KG1 (cell line): ENCODE measurements at regions not wholly inside any gene's neighbourhood (a gene's known extent, or its start where the extent isn't known, plus 50 kb on each side); places are given as distances from the start of the nearest gene placed in this dataset.
A peak's percentile ranks its signal among the peaks of the same experiment; 100 is the strongest.
"Not testable (repeated sequence)": the region's sequence is repeated elsewhere in the genome, so short reads cannot be mapped to it uniquely, and the experiment has no call there.

Experiments used
- DNase-seq: peaks from one replicate; lab custom pipeline; 2025; lab: John Stamatoyannopoulos, UW

- no peak for DNase-seq
These were observed 239.1 kb downstream of the CHM start for GRCh38 chrX:85808217-85808616.

GRCh38 chrX:85772391-85772790 is 275.0 kb downstream of the CHM start:
- DNase-seq, result not testable (repeated sequence)

- DNase-seq, result no peak
These were observed 281.7 kb downstream of the CHM start for GRCh38 chrX:85765651-85766050.

GRCh38 chrX:85723025-85723424 is 324.3 kb downstream of the CHM start:
- DNase-seq, result not testable (repeated sequence)

- not testable (repeated sequence) for DNase-seq
These were observed 323.8 kb upstream of the POF1B start for GRCh38 chrX:85703233-85703632.

GRCh38 chrX:85698921-85699320 is 319.5 kb upstream of the POF1B start:
- no peak for DNase-seq

GRCh38 chrX:85685843-85686242 is 306.4 kb upstream of the POF1B start:
- DNase-seq, result no peak

GRCh38 chrX:85666471-85666870 is 287.0 kb upstream of the POF1B start:
- DNase-seq, result no peak

GRCh38 chrX:85663970-85664369 is 284.5 kb upstream of the POF1B start:
- not testable (repeated sequence) for DNase-seq

GRCh38 chrX:85630901-85631300 is 251.4 kb upstream of the POF1B start:
- DNase-seq, result no peak

- DNase-seq, result no peak
These were observed 247.9 kb upstream of the POF1B start for GRCh38 chrX:85627363-85627762.

- no peak for DNase-seq
These were observed 243.2 kb upstream of the POF1B start for GRCh38 chrX:85622635-85623034.

- DNase-seq, result no peak
These were observed 241.0 kb upstream of the POF1B start for GRCh38 chrX:85620466-85620865.

GRCh38 chrX:85619962-85620361 is 240.5 kb upstream of the POF1B start:
- no peak for DNase-seq

- DNase-seq, result peak; percentile 0
These were observed 232.5 kb upstream of the POF1B start for GRCh38 chrX:85611926-85612325.

- no peak for DNase-seq
These were observed 213.5 kb upstream of the POF1B start for GRCh38 chrX:85592980-85593379.

- DNase-seq, result no peak
These were observed 212.1 kb upstream of the POF1B start for GRCh38 chrX:85591536-85591935.

GRCh38 chrX:85590638-85591037 is 211.2 kb upstream of the POF1B start:
- no peak for DNase-seq

- DNase-seq, result no peak
These were observed 194.3 kb upstream of the POF1B start for GRCh38 chrX:85573801-85574200.

GRCh38 chrX:85570496-85570895 is 191.0 kb upstream of the POF1B start:
- no peak for DNase-seq

GRCh38 chrX:85569686-85570085 is 190.2 kb upstream of the POF1B start:
- DNase-seq, result no peak

- no peak for DNase-seq
These were observed 189.6 kb upstream of the POF1B start for GRCh38 chrX:85569096-85569495.

- no peak for DNase-seq
These were observed 181.8 kb upstream of the POF1B start for GRCh38 chrX:85561231-85561630.

GRCh38 chrX:85544609-85545008 is 165.1 kb upstream of the POF1B start:
- no peak for DNase-seq

GRCh38 chrX:85543866-85544265 is 164.4 kb upstream of the POF1B start:
- no peak for DNase-seq
